Liver (tissue), 8 donors: ENCODE measurements at regions not wholly inside any gene's neighbourhood (a gene's known extent, or its start where the extent isn't known, plus 50 kb on each side); places are given as distances from the start of the nearest gene placed in this dataset.

ENCODE experiments used
- DNase-seq: peaks from one replicate; pipeline ENCODE4 v3.0.0-alpha.2; 2017; ENCODE audit warnings: low spot score
- H3K27ac ChIP-seq, 2 donors: one replicate each; pipeline ENCODE4 v1.7.0; 2013; ENCODE audit warnings: inconsistent platforms in 2 of 2, low read length in 2 of 2, control low read depth in 1 of 2, low read depth in 1 of 2, mild to moderate bottlenecking in 1 of 2
- H3K27me3 ChIP-seq, 4 donors: one replicate each; pipeline versions ENCODE4 v1.6.1 to v1.7.0; 2013; ENCODE audit warnings: low read length in 3 of 4, inconsistent platforms in 1 of 4, mild to moderate bottlenecking in 1 of 4, moderate library complexity in 1 of 4; ENCODE audit not compliant: control insufficient read depth in 4 of 4, insufficient read depth in 4 of 4
- H3K36me3 ChIP-seq, 4 donors: one replicate each; pipeline versions ENCODE4 v1.6.1 to v1.7.0; 2013; ENCODE audit warnings: low read length in 3 of 4, mild to moderate bottlenecking in 3 of 4, low read depth in 1 of 4, moderate library complexity in 1 of 4; ENCODE audit not compliant: control insufficient read depth in 4 of 4, insufficient read depth in 3 of 4
- H3K4me1 ChIP-seq, 4 donors: one replicate each; pipeline versions ENCODE4 v1.6.1 to v1.7.0; 2013; ENCODE audit warnings: low read length in 3 of 4, mild to moderate bottlenecking in 3 of 4, moderate library complexity in 1 of 4; ENCODE audit not compliant: control insufficient read depth in 4 of 4, insufficient read depth in 4 of 4
- H3K4me3 ChIP-seq, 3 donors: one replicate each; pipeline versions ENCODE4 v1.6.1 to v1.7.0; 2013; ENCODE audit warnings: low read length in 3 of 3, control low read depth in 1 of 3, low read depth in 1 of 3, mild to moderate bottlenecking in 1 of 3
- H3K9ac ChIP-seq, 2 donors: one replicate each; pipeline ENCODE4 v1.7.0; 2013; ENCODE audit warnings: low read length in 2 of 2, mild to moderate bottlenecking in 2 of 2, moderate library complexity in 2 of 2, control low read depth in 1 of 2, low read depth in 1 of 2
- H3K9me3 ChIP-seq, 4 donors: one replicate each; pipeline versions ENCODE4 v1.6.1 to v1.7.0; 2013; ENCODE audit warnings: low read length in 3 of 4; ENCODE audit not compliant: control insufficient read depth in 4 of 4
- EGR1 ChIP-seq, 2 donors: IDR thresholded peaks; 2 replicates each; pipeline ENCODE4 v1.6.1; 2016 to 2018; ENCODE audit warnings: antibody characterized with exemption in 2 of 2, low read depth in 2 of 2
- FOXA1 ChIP-seq: IDR thresholded peaks from 2 replicates; pipeline ENCODE4 v1.6.1; 2016; ENCODE audit warnings: antibody characterized with exemption
- FOXA2 ChIP-seq: IDR thresholded peaks from 2 replicates; pipeline ENCODE4 v1.6.1; 2016; ENCODE audit warnings: antibody characterized with exemption
- GABPA ChIP-seq, 2 donors: IDR thresholded peaks in 1 of 2; conservative IDR thresholded peaks in 1 of 2; 2 replicates each; pipeline ENCODE4 v1.6.1; 2016; ENCODE audit warnings: antibody characterized with exemption in 2 of 2, mild to moderate bottlenecking in 1 of 2, moderate library complexity in 1 of 2
- HNF4A ChIP-seq, 2 donors: conservative IDR thresholded peaks; 2 replicates each; pipeline ENCODE4 v1.6.1; 2016; ENCODE audit warnings: antibody characterized with exemption in 2 of 2, mild to moderate bottlenecking in 2 of 2
- HNF4G ChIP-seq: IDR thresholded peaks from 2 replicates; pipeline ENCODE4 v1.6.1; 2016; ENCODE audit warnings: antibody characterized with exemption
- JUND ChIP-seq, 2 donors: IDR thresholded peaks; 2 replicates each; pipeline ENCODE4 v1.6.1; 2016; ENCODE audit warnings: antibody characterized with exemption in 2 of 2
- REST ChIP-seq: IDR thresholded peaks from 2 replicates; pipeline ENCODE4 v1.6.1; 2016; ENCODE audit warnings: antibody characterized with exemption, mild to moderate bottlenecking
- RXRA ChIP-seq, 2 donors: IDR thresholded peaks; 2 replicates each; pipeline ENCODE4 v1.6.1; 2017 to 2018; ENCODE audit warnings: antibody characterized with exemption in 2 of 2, mild to moderate bottlenecking in 1 of 2
- SP1 ChIP-seq: IDR thresholded peaks from 2 replicates; pipeline ENCODE4 v1.6.1; 2018; ENCODE audit warnings: antibody characterized with exemption, mild to moderate bottlenecking
- TAF1 ChIP-seq: conservative IDR thresholded peaks from 2 replicates; pipeline ENCODE4 v1.6.1; 2016; ENCODE audit warnings: antibody characterized with exemption, mild to moderate bottlenecking
- YY1 ChIP-seq: IDR thresholded peaks from 2 replicates; pipeline ENCODE4 v1.6.1; 2016; ENCODE audit warnings: antibody characterized with exemption, mild to moderate bottlenecking
- WGBS: extraction: QIAGEN DNeasy Blood & Tissue Kit; methylation state at CpG from one replicate; pipeline ENCODE4 v1.1.7; 2013; 5-methylcytosine and 5-hydroxymethylcytosine counted together
- TF ChIP-seq, protein P1 (sequence below): IDR thresholded peaks from 2 replicates; pipeline ENCODE4 v1.6.1; 2016; ENCODE audit warnings: antibody characterized with exemption
- TF ChIP-seq, protein P2 (sequence below): IDR thresholded peaks from 2 replicates; pipeline ENCODE4 v1.6.1; 2016; ENCODE audit warnings: antibody characterized with exemption
- TF ChIP-seq, protein P3 (sequence below): fragments of 150-350 bp; IDR thresholded peaks from 2 replicates; pipeline ENCODE4 v1.5.1; 2017; ENCODE audit warnings: improper control_type of control experiment, low read depth, low read length; ENCODE audit not compliant: missing input control
- TF ChIP-seq, protein P4 (sequence below): IDR thresholded peaks from 2 replicates; pipeline ENCODE4 v1.6.1; 2016; ENCODE audit warnings: antibody characterized with exemption
- donor health status: healthy.
- donor health status: healthy.
- donor health status: healthy.
- donor health status: healthy.
- donor health status: healthy.

- DNase-seq = no peak
- no peak overlapping the region for H3K27ac ChIP-seq
- WGBS = 91% methylated on average over 3 of the region's 3 CpGs
These were observed 80.1 kb upstream of the CXADR start for GRCh38 chr21:17432732-17433057.

More at GRCh38 chr21:17432732-17433057, 80.1 kb upstream of the CXADR start:
- Histone ChIP-seq H3K9me3 (no peaks in the 10 kb centered on the region), H3K4me1 (peaks cover 0 to 4% (median under 1%) of the 10 kb centered on the region in 4 donors), H3K9ac (no peak overlapping the region), H3K27me3 (no peaks in the 10 kb centered on the region), H3K36me3 (no peaks in the 10 kb centered on the region), H3K4me3 (no peak overlapping the region)
- no peak for TF ChIP-seq TAF1
- TF ChIP-seq JUND (IDR thresholded peaks at IDR 0.05) = no peak
- no peak for TF ChIP-seq FOXA2
- TF ChIP-seq, protein P1, sequence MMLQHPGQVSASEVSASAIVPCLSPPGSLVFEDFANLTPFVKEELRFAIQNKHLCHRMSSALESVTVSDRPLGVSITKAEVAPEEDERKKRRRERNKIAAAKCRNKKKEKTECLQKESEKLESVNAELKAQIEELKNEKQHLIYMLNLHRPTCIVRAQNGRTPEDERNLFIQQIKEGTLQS = no peak
- TF ChIP-seq, protein P2, sequence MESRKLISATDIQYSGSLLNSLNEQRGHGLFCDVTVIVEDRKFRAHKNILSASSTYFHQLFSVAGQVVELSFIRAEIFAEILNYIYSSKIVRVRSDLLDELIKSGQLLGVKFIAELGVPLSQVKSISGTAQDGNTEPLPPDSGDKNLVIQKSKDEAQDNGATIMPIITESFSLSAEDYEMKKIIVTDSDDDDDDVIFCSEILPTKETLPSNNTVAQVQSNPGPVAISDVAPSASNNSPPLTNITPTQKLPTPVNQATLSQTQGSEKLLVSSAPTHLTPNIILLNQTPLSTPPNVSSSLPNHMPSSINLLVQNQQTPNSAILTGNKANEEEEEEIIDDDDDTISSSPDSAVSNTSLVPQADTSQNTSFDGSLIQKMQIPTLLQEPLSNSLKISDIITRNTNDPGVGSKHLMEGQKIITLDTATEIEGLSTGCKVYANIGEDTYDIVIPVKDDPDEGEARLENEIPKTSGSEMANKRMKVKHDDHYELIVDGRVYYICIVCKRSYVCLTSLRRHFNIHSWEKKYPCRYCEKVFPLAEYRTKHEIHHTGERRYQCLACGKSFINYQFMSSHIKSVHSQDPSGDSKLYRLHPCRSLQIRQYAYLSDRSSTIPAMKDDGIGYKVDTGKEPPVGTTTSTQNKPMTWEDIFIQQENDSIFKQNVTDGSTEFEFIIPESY = no peak
- no peak for TF ChIP-seq FOXA1
- TF ChIP-seq YY1 = no peak
- TF ChIP-seq HNF4A (conservative IDR thresholded peaks at IDR 0.05) = no peak
- TF ChIP-seq SP1 = no peak
- TF ChIP-seq, protein P3, sequence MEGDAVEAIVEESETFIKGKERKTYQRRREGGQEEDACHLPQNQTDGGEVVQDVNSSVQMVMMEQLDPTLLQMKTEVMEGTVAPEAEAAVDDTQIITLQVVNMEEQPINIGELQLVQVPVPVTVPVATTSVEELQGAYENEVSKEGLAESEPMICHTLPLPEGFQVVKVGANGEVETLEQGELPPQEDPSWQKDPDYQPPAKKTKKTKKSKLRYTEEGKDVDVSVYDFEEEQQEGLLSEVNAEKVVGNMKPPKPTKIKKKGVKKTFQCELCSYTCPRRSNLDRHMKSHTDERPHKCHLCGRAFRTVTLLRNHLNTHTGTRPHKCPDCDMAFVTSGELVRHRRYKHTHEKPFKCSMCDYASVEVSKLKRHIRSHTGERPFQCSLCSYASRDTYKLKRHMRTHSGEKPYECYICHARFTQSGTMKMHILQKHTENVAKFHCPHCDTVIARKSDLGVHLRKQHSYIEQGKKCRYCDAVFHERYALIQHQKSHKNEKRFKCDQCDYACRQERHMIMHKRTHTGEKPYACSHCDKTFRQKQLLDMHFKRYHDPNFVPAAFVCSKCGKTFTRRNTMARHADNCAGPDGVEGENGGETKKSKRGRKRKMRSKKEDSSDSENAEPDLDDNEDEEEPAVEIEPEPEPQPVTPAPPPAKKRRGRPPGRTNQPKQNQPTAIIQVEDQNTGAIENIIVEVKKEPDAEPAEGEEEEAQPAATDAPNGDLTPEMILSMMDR = no peak
- no peak for TF ChIP-seq GABPA (IDR thresholded peaks at IDR 0.05 in 1 of 2, conservative IDR thresholded peaks at IDR 0.05 in 1 of 2)
- TF ChIP-seq EGR1 (IDR thresholded peaks at IDR 0.05; ENCODE audit: low read depth in 2 of 2) = no peak
- TF ChIP-seq RXRA (IDR thresholded peaks at IDR 0.05) = no peak
- no peak for TF ChIP-seq REST
- no peak for TF ChIP-seq HNF4G
- TF ChIP-seq, protein P4, sequence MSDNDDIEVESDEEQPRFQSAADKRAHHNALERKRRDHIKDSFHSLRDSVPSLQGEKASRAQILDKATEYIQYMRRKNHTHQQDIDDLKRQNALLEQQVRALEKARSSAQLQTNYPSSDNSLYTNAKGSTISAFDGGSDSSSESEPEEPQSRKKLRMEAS = no peak
